IPS DF 6.9 (cell line): ENCODE measurements at regions not wholly inside any gene's neighbourhood (a gene's known extent, or its start where the extent isn't known, plus 50 kb on each side); places are given as distances from the start of the nearest gene placed in this dataset.

Experiments used
- DNase-seq: peaks from one replicate; pipeline ENCODE4 v3.0.0-alpha.2; 2013; ENCODE audit warnings: low read depth, low spot score
- H3K27ac ChIP-seq: one replicate; pipeline ENCODE4 v1.5.1; 2013; ENCODE audit warnings: low read length, control low read depth
- H3K27me3 ChIP-seq: 2 replicates; pipeline ENCODE4 v1.6.1; 2013; ENCODE audit warnings: mild to moderate bottlenecking, low read length; ENCODE audit not compliant: control insufficient read depth, insufficient read depth
- H3K36me3 ChIP-seq: 2 replicates; pipeline ENCODE4 v1.6.1; 2013; ENCODE audit warnings: low read length; ENCODE audit not compliant: control insufficient read depth, insufficient read depth
- H3K4me1 ChIP-seq: 2 replicates; pipeline ENCODE4 v1.6.1; 2013; ENCODE audit warnings: low read length; ENCODE audit not compliant: control insufficient read depth, insufficient read depth
- H3K4me3 ChIP-seq: 2 replicates; pipeline ENCODE4 v1.5.1; 2013; ENCODE audit warnings: mild to moderate bottlenecking, low read length
- H3K9me3 ChIP-seq: 2 replicates; pipeline ENCODE4 v1.6.1; 2013; ENCODE audit warnings: low read length, inconsistent platforms; ENCODE audit not compliant: control insufficient read depth, insufficient read depth
- WGBS: extraction: QIAGEN DNeasy Blood & Tissue Kit; methylation state at CpG from one replicate; pipeline ENCODE4 v1.1.7; 2013; ENCODE audit warnings: mixed read lengths, missing lambda C conversion rate; ENCODE audit not compliant: insufficient read length, insufficient coverage; 5-methylcytosine and 5-hydroxymethylcytosine counted together

- Histone ChIP-seq H3K27me3 (no peaks in the 10 kb centered on the region), H3K27ac (no peak overlapping the region), H3K4me1 (0 out of 2 replicates have a peak, but pooled peaks cover 2% of the 10 kb centered on the region), H3K4me3 (no peak overlapping the region), H3K9me3 (no peaks in the 10 kb centered on the region), H3K36me3 (no peaks in the 10 kb centered on the region)
- DNase-seq = no peak
- WGBS = no CpG with 5 or more reads among the region's 2 CpGs
These were observed 1047.5 kb upstream of the MIR17HG start for GRCh38 chr13:90300015-90300414.

DNA sequence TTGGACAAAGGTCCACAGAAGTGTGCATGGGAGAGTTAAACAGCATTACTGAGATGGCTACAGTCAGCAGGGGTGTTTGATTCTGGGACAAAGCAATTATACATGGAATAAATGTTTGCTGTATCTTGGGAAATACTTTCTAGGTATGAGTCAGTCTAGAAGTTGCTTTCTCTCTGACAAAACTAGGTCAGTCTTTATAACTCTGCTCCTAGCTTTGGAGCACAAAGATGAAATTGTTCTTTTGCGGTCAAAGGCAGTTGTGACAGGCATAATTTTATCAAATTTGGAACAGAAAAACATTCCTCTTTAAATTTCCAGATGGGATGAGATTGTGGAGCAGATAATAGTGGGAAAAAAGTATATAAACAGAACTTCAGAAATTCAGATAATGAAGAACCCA lies 1045.4 kb upstream of the MIR17HG start:
- Histone ChIP-seq H3K9me3 (no peaks in the 10 kb centered on the region), H3K27ac (no peak overlapping the region), H3K4me3 (no peak overlapping the region), H3K27me3 (no peaks in the 10 kb centered on the region), H3K4me1 (0 out of 2 replicates have a peak, but pooled peaks cover 2% of the 10 kb centered on the region), H3K36me3 (no peaks in the 10 kb centered on the region)
- no peak for DNase-seq
- no CpG with 5 or more reads among the region's 1 CpG for WGBS

DNA sequence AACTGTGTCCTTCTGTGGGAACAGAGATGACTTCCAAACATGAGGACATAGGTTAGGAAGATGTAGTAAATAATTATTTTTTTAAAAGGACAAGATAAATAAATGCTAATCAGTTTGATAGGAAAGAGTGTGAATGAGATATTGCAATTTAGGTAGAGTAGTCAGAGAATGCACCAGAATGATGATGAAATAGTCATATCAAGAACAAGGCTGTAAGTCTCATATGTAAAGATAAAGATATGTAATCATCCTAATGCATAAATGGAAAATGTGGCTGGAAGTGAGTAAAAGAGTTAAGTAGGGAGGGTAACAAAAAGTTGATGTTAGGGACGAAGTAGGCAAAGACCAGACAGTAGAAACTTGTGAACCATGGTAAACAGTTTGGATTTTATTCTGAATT lies 1041.7 kb upstream of the MIR17HG start:
- Histone ChIP-seq H3K9me3 (no peaks in the 10 kb centered on the region), H3K27ac (no peak overlapping the region), H3K27me3 (no peaks in the 10 kb centered on the region), H3K4me1 (no peaks in the 10 kb centered on the region), H3K36me3 (no peaks in the 10 kb centered on the region), H3K4me3 (no peak overlapping the region)
- no peak for DNase-seq
- WGBS = 100% methylated on average over 1 of the region's 1 CpG

DNA sequence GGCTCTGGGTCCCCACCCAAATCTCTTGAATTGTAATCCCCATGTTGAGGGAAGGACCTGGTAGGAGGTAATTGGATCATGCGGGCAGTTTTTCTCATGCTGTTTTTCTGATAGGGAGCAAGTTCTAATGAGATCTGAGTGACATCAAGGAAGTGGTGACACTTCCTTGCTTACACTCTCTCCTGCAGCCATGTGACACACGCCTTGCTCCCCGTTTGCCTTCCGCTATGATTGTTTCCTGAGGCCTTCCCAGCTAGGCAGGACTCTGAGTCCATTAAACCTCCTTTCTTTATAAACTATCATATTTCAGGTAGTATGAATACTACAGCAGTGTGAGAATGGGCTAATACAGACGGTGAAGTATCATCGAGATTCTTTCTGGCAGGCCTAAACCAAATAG lies 1040.4 kb upstream of the MIR17HG start:
- DNase-seq = no peak
- no peaks in the 10 kb centered on the region for H3K9me3 ChIP-seq
- H3K4me3 ChIP-seq = no peak overlapping the region
- H3K4me1 ChIP-seq = no peaks in the 10 kb centered on the region
- H3K36me3 ChIP-seq = no peaks in the 10 kb centered on the region
- H3K27ac ChIP-seq = no peak overlapping the region
- no peaks in the 10 kb centered on the region for H3K27me3 ChIP-seq
- no CpG with 5 or more reads among the region's 6 CpGs for WGBS

- no peak for DNase-seq
- H3K27ac ChIP-seq = no peak overlapping the region
- H3K4me1 ChIP-seq = no peaks in the 10 kb centered on the region
- H3K9me3 ChIP-seq = no peaks in the 10 kb centered on the region
- no peak overlapping the region for H3K4me3 ChIP-seq
- H3K36me3 ChIP-seq = no peaks in the 10 kb centered on the region
- no peaks in the 10 kb centered on the region for H3K27me3 ChIP-seq
These were observed 1039.2 kb upstream of the MIR17HG start for GRCh38 chr13:90308249-90308648.

- DNase-seq = no peak
- WGBS = 100% methylated on average over 1 of the region's 7 CpGs
- H3K27ac ChIP-seq = no peak overlapping the region
These were observed 1035.6 kb upstream of the MIR17HG start for GRCh38 chr13:90311929-90312328.

GRCh38 chr13:90315061-90315460 lies 1032.4 kb upstream of the MIR17HG start:
- DNase-seq = no peak
- H3K4me3 ChIP-seq = no peak overlapping the region
- H3K27ac ChIP-seq = no peak overlapping the region
- H3K36me3 ChIP-seq = no peaks in the 10 kb centered on the region
- H3K27me3 ChIP-seq = no peaks in the 10 kb centered on the region
- no peaks in the 10 kb centered on the region for H3K9me3 ChIP-seq
- H3K4me1 ChIP-seq = no peaks in the 10 kb centered on the region
- no CpG with 5 or more reads among the region's 2 CpGs for WGBS

More at GRCh38 chr13:90311929-90312328, 1035.6 kb upstream of the MIR17HG start:
- Histone ChIP-seq H3K36me3 (no peaks in the 10 kb centered on the region), H3K4me3 (no peak overlapping the region), H3K27me3 (no peaks in the 10 kb centered on the region), H3K9me3 (no peaks in the 10 kb centered on the region), H3K4me1 (no peaks in the 10 kb centered on the region)

DNA sequence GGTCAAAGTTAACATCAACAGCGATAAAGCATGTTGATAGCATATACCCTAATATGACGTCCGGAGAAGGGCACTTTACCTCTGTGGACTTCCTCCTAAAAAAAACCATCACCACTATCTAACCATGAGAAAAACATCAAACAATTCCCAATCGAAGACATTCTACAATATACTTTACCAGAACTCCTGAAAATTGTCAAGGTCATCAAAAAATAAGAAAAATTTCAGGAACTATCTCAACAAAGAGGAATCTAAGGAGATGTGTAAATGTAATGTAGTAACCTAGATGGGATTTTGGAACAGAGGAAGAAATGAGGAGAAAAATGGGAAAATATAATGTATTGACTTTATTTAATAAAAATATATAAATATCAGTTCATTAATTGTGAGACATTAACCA lies 1026.8 kb upstream of the MIR17HG start:
- DNase-seq = no peak
- H3K27me3 ChIP-seq = no peaks in the 10 kb centered on the region
- H3K36me3 ChIP-seq = no peaks in the 10 kb centered on the region
- 100% methylated on average over 1 of the region's 4 CpGs for WGBS
- no peaks in the 10 kb centered on the region for H3K4me1 ChIP-seq
- H3K27ac ChIP-seq = no peak overlapping the region
- no peak overlapping the region for H3K4me3 ChIP-seq
- no peaks in the 10 kb centered on the region for H3K9me3 ChIP-seq

DNA sequence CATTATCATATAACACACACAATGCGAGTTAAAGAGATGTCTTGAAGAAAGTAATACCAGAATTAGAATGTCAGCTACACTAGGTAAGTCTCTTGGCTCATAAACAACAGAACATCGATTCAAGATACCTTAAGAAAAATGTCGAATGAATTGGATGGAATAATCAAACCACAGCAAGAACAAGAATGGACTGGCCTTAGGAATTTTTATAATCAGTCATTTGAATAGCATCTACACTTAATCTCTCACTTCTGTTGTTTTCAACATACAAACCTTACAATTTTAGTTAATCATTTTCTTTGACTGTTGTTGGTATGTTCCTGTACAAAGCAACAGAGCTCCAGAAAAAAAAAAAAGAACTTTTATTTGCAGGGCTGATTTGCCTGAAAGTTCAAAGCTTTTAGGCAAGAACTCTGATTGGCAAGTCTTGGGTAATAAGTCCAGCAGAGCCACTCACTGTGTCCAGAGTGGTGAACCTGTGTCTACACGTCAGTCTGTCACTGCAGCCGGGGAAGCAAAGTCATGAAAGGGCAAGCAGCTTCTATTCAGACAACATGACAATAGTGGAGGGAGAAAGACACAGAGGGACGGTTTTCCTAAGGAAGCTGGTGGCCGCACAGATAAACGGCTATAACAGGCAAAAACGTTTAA lies 1026.1 kb upstream of the MIR17HG start:
- Histone ChIP-seq H3K4me1 (no peaks in the 10 kb centered on the region), H3K36me3 (no peaks in the 10 kb centered on the region), H3K4me3 (no peak overlapping the region), H3K9me3 (no peaks in the 10 kb centered on the region), H3K27ac (no peak overlapping the region), H3K27me3 (no peaks in the 10 kb centered on the region)
- no peak for DNase-seq
- no CpG with 5 or more reads among the region's 9 CpGs for WGBS

DNA sequence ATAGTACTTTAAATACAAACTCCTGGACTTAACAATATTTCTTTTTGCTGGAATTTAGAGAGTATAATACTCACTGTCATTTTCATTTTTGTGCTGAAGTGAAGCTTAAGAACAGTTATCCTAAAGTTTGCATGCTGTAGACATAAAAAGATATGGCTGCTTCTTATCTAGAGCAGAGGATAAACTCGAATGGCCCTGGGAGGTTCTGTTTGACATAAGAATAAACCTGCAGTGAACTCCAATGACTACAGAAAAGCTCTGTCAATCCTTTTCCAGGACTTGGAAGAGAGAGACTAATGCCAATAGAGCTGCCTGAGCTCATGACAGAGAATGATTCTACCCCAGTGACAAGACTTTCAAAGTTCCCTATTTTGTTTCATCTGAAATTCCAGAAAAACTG lies 1017.8 kb upstream of the MIR17HG start:
- H3K27me3 ChIP-seq = no peaks in the 10 kb centered on the region
- no peak overlapping the region for H3K27ac ChIP-seq
- H3K4me3 ChIP-seq = no peak overlapping the region
- no peak for DNase-seq
- H3K9me3 ChIP-seq = no peaks in the 10 kb centered on the region
- H3K4me1 ChIP-seq = no peaks in the 10 kb centered on the region
- WGBS = no CpG with 5 or more reads among the region's 1 CpG
- H3K36me3 ChIP-seq = no peaks in the 10 kb centered on the region

- Histone ChIP-seq H3K27me3 (no peaks in the 10 kb centered on the region), H3K27ac (no peak overlapping the region), H3K9me3 (no peaks in the 10 kb centered on the region), H3K36me3 (no peaks in the 10 kb centered on the region), H3K4me3 (no peak overlapping the region), H3K4me1 (no peaks in the 10 kb centered on the region)
- no peak for DNase-seq
- WGBS = no CpG with 5 or more reads among the region's 1 CpG
These were observed 1015.5 kb upstream of the MIR17HG start for GRCh38 chr13:90331974-90332373.
